Nucleus accumbens (tissue), 56 donors: ENCODE measurements at regions not wholly inside any gene's neighbourhood (a gene's known extent, or its start where the extent isn't known, plus 50 kb on each side); places are given as distances from the start of the nearest gene placed in this dataset.
"Not testable (repeated sequence)": the region's sequence is repeated elsewhere in the genome, so short reads cannot be mapped to it uniquely, and the experiment has no call there.

Experiments used
- DNase-seq, 56 donors: peaks; one replicate each; lab custom pipeline; 2025; lab: John Stamatoyannopoulos, UW

DNA sequence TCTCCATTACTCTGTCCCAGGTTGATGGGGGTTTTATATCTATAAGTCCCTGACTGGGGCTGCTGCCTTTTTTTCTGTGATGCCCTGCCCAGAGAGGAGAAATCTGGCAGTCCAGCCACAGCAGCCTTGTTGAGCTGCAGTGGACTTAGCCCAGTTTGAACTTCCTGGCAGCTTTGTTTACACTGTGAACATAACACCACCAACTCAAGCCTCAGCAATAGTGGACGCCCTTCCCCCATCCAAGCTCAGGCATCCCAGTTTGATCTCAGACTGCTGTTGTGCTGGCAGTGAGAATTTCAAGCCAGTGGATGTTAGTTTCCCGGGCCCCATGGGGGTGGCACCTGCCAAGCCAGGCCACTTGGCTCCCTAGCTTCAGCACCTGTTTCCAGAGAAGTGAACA, 298.5 kb upstream of the KDM5D start:
- no peak for DNase-seq

DNA sequence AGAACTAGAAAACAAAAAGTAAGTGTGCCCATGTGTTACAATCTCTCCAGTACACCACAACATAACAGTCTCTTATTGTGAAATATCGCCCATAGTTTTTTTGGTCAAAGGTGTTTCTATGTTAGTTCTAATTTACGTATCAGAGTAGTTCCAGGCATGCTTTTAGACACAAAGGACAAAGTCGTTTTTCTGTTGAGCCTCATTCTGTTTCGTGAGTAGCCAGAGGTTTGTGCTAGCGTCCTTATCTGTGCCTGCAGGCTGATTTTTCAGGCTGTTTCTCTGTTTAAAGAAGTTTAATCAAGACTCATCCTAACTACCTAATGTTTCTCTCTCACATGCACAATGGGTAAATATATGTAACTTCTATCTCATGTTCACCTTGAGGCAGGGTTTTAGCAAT, 281.1 kb upstream of the KDM5D start:
- DNase-seq: no peak

DNA sequence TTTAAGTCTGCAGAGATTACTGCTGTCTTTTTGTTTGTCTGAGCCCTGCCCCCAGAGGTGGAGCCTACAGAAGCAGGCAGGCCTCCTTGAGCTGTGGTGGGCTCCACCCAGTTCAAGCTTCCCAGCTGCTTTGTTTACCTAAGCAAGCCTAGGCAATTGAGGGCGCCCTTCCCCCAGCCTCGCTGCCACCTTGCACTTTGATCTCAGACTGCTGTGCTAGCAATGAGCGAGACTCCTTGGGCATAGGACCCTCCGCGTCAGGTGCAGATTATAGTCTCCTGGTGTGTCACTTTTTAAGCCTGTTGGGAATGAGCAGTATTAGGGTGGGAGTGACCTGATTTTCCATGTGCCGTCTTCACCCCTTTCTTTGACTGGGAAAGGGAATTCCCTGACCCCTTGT, 248.9 kb upstream of the KDM5D start:
- DNase-seq: not testable (repeated sequence)

DNA sequence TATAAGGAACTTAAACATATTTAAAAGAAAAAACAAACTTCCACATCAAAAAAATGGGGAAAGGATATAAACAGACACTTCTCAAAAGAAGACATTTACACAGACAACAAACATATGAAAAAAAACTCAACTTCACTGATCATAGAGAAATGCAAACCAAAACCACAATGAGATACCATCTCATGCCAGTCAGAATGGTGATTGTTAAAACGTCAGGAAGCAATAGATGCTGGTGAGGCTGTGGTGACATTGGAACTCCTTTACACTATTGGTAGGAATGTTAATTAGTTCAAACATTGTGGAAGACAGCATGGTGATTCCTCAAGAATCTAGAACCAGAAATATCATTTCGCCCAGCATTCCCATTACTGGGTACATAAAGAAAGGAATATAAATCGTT, 228.5 kb upstream of the KDM5D start:
- DNase-seq: no peak

DNA sequence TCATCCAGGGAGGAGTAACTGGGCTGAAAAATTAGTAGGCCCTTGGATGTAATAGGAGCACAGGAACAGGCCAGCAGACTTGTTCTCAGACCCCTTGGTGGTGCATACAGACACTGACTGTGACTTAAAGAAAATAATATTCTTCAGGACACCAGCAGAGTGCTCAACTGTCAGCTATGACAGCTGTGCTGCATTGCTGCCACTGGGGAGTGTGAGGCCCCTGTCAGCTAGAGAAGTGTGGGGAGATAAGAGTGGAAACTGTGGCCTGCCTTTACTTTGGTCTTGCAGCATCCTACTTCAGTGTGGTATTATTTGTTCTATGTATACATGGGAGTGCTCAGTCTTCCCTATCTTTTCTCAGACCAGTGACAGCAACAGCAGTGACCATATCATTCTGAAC, 203.2 kb upstream of the KDM5D start:
- DNase-seq: no peak

DNA sequence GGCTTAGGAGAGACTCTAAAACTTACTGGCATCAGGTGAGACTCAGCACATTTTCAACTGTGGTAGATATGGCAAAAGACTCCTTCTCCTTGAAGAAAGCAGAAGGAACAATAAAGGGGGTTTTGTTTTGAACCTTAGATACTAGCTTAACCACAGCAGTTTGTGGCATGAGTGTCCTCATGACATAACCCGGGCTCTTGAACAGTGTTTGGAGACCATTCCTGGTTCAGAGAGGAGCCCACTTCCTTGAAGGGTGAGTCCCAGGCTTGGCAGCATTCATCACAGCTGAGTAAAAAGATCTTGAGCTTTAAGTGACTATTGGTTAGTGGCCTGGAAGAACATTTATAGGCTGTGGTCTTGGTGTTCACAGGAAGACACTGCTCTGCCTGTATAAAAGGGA, 154.5 kb upstream of the KDM5D start:
- DNase-seq: no peak

DNA sequence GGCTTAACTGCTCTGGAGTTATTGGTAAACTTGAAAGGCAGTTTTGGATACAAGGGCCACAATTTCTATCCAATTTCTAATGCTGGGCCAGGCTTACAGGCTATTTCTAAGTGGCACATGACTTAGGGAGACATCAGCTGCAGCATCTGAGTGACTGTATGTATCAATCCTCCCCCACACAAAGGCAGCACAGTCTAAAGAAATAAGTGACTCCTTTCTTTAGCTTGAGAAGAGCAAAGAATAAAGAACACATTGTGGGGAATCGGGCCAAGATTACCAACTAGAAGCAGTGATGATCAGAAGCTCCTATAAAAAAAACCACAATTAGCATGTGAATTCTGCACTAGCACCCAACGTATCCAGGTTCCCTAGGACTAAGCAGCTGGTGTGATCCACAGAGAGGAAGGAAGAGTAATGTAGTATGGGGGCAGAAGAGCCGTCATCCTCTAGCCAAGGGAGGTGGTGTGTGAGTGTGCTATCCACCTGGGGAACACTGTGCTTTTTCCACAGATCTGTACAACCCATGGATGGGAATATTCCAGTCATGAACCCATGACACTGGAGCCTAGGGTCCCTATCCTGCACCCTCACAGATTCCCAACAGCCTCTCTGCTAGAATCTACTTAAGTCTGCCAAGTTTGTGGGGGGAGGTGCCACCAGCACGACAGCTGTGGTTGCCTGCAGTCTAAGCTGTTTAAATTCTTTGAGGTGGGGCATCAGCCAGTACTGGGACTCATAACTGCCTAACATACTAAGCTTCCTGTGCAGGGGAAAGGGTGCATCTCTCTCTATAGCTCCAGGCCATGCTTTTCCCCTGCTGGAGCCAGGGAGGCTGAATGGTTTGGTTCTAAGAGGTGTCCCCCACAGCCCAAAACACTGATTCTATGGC, 147.8 kb upstream of the KDM5D start:
- DNase-seq: peak in 13 of 56 donors; percentile 0 to 15 (median 2)

DNA sequence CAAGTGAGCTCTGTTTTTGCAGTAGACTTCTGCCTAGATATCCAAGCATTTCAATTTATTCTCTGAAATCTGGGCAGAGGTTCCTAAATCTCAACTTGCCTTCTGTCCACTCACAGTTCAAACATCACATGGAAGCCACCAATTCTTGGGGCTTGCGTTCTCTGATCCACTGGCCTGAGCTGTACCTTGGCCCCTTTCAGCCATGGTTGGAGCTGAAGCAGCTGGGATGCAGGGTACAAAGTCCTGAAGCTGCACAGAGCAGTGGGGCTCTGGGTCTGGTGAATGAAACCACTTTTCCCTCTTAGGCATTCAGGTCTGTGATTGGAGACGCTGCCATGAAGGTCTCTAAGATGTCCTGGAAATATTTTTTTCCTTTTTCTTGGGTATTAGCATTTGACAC, 137.6 kb upstream of the KDM5D start:
- DNase-seq: no peak

DNA sequence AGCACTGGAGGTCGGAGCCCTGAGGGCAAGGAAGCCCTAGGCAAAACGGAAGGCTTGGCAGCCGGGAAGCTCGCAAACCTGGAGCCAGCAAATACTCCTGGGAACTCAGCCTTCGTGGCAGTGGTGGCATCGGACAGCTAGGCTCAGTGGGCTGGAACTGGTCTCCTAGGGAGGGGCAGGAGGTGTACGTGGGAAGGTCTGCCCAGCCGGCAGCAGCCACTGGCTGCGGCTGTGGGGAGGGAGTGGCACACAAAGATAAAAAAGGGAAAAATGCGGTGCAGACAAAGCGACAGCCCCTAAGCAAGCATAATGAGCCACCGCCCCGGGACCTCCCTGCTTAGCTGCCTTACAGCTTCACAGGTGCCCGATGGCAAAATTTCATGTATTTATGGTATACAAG, 125.2 kb upstream of the KDM5D start:
- no peak for DNase-seq

DNA sequence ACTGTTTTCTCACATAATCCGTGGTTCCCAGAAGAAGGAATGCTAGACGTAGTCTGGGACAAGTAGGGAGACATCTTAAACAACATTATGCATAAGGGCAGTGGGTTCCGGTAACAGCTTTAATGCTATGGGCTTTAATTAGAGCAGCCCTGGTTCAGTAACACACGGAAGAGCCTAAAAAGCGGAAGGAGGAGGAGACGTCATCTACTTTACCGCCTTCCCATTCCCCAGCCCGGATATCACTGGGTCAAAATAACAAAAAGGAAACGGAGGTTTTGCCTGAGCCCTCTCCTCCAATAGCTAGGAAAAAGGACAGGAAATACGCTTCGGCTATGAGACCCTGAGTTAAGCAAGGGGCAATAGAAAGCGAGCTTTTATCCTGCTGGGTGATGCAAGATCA, 124.8 kb upstream of the KDM5D start:
- DNase-seq: no peak

DNA sequence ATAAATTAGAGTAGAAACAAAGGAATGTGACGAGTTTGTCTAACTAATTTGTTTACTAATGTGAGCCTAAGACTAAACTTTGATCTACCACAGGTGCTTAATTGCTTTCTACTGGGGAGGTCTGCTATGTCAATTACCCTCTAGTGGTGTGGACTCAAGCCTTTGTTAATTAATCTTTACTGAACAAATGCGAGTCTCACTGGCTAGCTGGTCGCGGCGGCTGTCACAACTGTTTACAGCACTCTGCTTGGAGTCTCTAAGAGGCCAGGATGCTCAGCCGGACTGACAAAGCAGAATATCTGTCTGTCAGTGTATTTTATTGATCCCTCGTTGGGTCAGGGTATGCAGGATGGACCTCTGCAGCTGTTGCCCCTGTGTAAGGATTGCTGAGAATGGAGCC, 124.1 kb upstream of the KDM5D start:
- no peak for DNase-seq

DNA sequence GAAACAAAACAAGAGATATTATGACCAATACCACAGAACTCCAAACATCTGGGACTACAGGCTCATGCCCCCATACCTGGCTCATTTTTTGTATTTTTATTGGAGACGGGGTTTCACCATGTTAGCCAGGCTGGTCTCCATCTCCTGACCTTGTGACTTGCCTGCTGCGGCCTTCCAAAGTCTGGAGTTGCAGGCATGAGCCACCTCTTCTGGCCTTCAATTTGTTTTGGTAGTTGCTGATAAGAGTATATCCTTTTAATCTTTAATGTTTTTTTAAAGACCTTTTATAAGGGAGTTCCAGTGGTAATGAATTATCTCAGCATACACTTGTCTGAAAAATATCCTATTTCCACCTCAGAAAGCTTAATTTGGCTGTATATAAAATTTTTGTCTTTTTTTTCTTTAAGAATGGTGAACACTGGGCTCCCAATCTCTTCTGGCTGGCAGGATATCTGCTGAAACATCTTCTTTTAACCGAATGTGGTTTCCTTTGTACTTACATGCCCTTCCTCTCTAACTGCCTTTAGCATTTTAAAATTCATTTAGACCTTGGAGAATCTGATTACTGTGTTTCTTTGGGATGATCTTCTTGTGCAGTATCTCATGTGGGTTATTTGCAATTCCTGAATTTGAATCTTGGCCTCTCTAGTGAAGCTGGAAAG, 112.1 kb upstream of the KDM5D start:
- no peak for DNase-seq

DNA sequence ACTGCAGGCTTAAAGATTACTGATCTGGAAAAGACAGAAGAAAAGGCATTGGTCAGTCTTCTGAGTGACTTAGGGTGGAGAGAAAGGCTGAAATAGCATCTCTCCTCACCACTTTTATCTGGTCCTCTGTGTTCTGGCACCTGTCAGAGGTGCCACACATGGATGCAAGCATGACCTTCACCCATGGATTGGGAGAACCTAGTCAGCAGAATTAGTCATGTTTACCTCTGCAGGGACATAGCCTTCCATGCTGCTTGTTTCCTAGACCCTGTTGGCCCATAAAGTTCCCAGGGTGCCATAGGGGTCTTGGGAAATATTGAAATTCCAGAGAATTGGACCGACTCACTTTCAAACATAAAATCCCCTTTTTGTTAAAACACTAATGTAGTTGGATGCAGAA, 98.4 kb upstream of the KDM5D start:
- DNase-seq: no peak

DNA sequence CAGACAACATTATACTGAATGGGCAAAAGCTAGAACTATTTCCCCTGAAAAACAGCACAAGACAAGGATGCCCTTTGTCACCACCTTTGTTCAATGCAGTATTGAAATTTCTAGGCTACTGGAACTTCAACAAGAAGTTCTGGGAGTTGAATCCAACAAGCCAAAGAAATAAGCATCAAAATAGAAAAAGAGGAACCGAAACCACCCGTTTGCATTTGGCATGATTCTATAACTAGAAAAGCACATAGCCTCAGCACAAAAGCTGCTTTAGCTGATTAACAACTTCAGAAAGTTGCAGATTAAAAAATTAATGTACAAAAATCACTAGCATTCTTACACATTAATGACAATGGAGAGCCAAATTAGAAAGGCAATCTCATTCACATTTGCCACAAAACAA, 79.6 kb upstream of the KDM5D start:
- no peak for DNase-seq

DNA sequence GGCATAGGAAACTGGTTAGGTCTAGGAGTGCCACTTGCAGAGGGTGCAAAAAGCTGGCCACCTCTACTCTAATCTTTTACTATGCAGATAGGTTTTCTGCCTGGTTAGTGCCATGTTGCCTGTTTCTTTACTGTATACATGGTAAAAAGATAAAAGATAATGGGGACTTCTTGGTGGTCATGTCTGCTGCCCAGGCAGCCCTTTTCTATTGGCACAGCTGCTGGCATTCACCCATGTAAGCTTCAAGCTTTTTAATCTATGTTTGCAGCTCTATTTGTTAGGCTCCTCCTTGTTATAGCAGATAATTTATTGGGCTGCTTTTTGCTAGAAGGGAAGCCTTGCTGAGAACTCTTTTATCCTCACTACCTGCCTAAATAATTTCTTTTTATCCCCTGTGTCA, 74.0 kb upstream of the KDM5D start:
- no peak for DNase-seq

DNA sequence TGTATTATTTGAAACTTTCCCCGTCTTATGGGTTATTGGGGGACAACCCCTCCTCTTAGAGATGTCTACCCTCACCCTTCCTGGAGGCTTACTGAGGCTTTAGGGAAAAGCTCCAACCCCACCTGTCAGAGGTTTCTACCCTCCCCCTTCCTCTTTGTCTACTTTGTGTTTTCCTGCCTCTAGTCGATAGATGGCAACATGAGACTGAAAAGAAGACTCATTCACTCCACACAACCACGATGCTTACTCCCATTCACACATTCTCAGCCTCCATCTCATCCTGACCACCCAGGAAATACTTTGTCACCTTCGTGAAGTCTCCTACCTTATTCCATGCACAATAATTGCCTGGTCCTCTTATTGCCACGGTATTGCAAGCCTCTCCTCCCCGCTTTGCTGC, 72.4 kb upstream of the KDM5D start:
- DNase-seq: peak in 1 of 56 donors; percentile 0

DNA sequence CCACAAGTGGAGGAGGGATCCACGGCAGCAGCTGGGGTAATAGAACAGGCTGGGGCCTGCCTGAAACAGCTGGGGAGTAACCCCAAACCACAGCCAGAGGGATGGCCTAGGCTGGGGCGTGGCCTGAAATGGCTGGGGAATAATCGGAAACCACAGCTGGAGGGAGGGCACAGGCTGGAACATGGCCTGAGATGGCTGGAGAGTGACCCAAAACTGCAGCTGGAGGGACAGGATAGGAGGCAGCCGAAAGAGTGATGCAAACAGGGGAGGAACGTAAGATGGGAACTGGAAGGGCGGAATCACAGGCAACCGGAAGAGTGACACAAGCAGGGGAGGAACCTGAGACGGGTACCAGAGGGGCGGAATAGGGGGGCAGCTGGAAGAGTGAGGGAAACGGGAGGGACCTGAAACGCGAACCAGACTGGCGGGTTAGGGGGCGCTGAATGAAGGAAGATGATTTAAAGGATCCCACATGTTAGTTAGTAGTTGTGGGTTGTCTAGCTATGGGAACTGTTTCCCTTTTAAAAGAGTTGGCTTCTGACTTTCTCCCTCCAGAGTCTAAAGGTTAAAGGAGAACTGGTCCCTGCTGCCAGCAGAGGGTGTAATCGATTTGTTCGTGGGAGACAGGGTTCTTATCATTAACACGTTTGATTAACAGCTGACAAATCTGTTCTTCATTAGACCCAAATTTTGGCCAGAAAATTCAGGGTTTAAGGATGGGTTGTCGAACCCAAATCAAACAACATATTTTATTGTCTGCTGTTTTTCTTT, 71.7 kb upstream of the KDM5D start:
- DNase-seq: peak in 1 of 56 donors; percentile 0
